Calu3 (cell line): ENCODE measurements at regions not wholly inside any gene's neighbourhood (a gene's known extent, or its start where the extent isn't known, plus 50 kb on each side); places are given as distances from the start of the nearest gene placed in this dataset.

Source experiments
- BruUV-seq: library from RNA; stranded (reverse); fragments of 400-500 nt; replicated peaks from 2 replicates; lab custom pipeline; 2021; lab: Mats Ljungman, UMichigan
- CTCF ChIA-PET: fragments of 300-600 bp; sonication (Branson Sonifier 250); formaldehyde crosslinking; loops from one replicate; lab custom pipeline; 2022; ENCODE audit warnings: antibody characterized with exemption; lab: Charles Lee
- DNase-seq: peaks from one replicate; pipeline ENCODE4 v3.0.0; 2022
- H3K27ac Mint-ChIP-seq: one replicate; pipeline ENCODE4 v1.8.0; 2022; ENCODE audit warnings: mixed read lengths; ENCODE audit not compliant: unreplicated experiment
- H3K27me3 Mint-ChIP-seq: one replicate; pipeline ENCODE4 v1.8.0; 2022; ENCODE audit warnings: mixed read lengths; ENCODE audit not compliant: unreplicated experiment
- H3K36me3 Mint-ChIP-seq: one replicate; pipeline ENCODE4 v1.8.0; 2022; ENCODE audit warnings: mild to moderate bottlenecking, moderate library complexity, mixed read lengths; ENCODE audit not compliant: insufficient read depth, unreplicated experiment
- H3K4me1 Mint-ChIP-seq: one replicate; pipeline ENCODE4 v1.8.0; 2022; ENCODE audit warnings: mild to moderate bottlenecking, low read depth, mixed read lengths; ENCODE audit not compliant: unreplicated experiment
- H3K4me3 Mint-ChIP-seq: one replicate; pipeline ENCODE4 v1.8.0; 2022; ENCODE audit warnings: mild to moderate bottlenecking, low read depth, moderate library complexity, mixed read lengths; ENCODE audit not compliant: unreplicated experiment
- H3K9me3 Mint-ChIP-seq: one replicate; pipeline ENCODE4 v1.8.0; 2022; ENCODE audit warnings: low read depth, mixed read lengths; ENCODE audit not compliant: unreplicated experiment
- intact Hi-C: fragments of 100-400 bp; cut with micrococcal nuclease; formaldehyde crosslinking; loops from one replicate; pipeline ENCODE4 v1.10.0; 2022; ENCODE audit not compliant: unreplicated experiment
- TF ChIP-seq, protein P1 (sequence below): fragments of 200-600 bp; IDR thresholded peaks from one replicate; pipeline ENCODE4 v1.8.0; 2022; ENCODE audit warnings: antibody characterized with exemption; ENCODE audit not compliant: unreplicated experiment

GRCh38 chr4:66633477-66633876 is 911.8 kb downstream of the CENPC start:
- intact Hi-C loops, result no loop called here
- TF ChIP-seq, protein P1, sequence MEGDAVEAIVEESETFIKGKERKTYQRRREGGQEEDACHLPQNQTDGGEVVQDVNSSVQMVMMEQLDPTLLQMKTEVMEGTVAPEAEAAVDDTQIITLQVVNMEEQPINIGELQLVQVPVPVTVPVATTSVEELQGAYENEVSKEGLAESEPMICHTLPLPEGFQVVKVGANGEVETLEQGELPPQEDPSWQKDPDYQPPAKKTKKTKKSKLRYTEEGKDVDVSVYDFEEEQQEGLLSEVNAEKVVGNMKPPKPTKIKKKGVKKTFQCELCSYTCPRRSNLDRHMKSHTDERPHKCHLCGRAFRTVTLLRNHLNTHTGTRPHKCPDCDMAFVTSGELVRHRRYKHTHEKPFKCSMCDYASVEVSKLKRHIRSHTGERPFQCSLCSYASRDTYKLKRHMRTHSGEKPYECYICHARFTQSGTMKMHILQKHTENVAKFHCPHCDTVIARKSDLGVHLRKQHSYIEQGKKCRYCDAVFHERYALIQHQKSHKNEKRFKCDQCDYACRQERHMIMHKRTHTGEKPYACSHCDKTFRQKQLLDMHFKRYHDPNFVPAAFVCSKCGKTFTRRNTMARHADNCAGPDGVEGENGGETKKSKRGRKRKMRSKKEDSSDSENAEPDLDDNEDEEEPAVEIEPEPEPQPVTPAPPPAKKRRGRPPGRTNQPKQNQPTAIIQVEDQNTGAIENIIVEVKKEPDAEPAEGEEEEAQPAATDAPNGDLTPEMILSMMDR, result no peak
- Mint-ChIP-seq H3K9me3 (no peaks in the 10 kb centered on the region), H3K27ac (no peak overlapping the region), H3K4me1 (no peaks in the 10 kb centered on the region), H3K27me3 (no peaks in the 10 kb centered on the region), H3K36me3 (no peaks in the 10 kb centered on the region), H3K4me3 (no peak overlapping the region)
- no peak for DNase-seq
- BruUV-seq, result no TSS peak
- CTCF ChIA-PET, result no interaction called here

DNA sequence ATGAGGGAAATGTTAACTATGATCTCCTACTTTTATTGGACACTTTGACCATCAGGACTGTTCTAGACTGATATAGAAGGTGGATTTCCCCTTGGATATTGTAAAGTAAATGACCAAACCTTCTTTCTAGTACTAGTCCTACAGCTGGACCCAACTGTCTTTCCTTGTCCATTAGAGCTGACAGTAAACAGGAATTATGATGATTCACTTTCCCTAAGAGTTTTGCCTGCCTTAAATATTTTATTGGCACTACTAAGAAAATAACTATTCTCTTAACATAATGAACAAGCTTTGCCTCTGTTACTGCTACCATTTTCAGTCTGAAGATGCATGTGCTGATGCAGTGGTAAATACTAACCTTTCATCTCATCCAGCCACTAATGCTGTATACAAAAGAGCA is 915.4 kb downstream of the CENPC start:
- no peaks in the 10 kb centered on the region for H3K4me1 Mint-ChIP-seq
- no peak overlapping the region for H3K27ac Mint-ChIP-seq
- BruUV-seq, result no TSS peak
- DNase-seq, result no peak
- no peaks in the 10 kb centered on the region for H3K27me3 Mint-ChIP-seq
- H3K9me3 Mint-ChIP-seq, result peaks cover 3% of the 10 kb centered on the region
- CTCF ChIA-PET, result no interaction called here
- H3K36me3 Mint-ChIP-seq, result no peaks in the 10 kb centered on the region
- TF ChIP-seq, protein P1, result no peak
- H3K4me3 Mint-ChIP-seq, result no peak overlapping the region
- intact Hi-C loops, result no loop called here

DNA sequence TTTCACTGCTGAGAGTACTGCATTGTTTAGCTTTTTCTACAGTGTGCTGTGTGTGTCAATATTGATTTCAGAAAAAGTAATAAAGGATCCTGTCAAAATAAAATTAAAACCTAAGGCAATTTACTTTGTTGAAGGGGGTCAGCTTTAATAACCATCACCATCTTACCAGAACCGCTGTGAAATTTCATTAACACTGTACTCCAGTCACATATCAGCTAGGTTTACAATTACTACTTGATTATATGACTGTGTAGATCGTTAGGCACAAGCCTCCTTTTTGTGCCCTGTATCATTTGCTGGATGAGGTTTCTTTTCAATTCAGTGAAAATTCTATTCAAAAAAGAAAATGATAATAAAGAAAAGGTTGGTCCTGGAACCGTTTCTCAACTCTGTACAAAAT is 917.2 kb downstream of the CENPC start:
- CTCF ChIA-PET, result no interaction called here
- no peak for DNase-seq
- Mint-ChIP-seq H3K4me3 (no peak overlapping the region), H3K4me1 (no peaks in the 10 kb centered on the region), H3K27ac (no peak overlapping the region), H3K9me3 (peaks cover 3% of the 10 kb centered on the region), H3K27me3 (no peaks in the 10 kb centered on the region), H3K36me3 (no peaks in the 10 kb centered on the region)
- TF ChIP-seq, protein P1, result no peak
- BruUV-seq, result no TSS peak
- intact Hi-C loops, result no loop called here

GRCh38 chr4:66625480-66625879 is 919.8 kb downstream of the CENPC start:
- Mint-ChIP-seq H3K4me1 (no peaks in the 10 kb centered on the region), H3K27me3 (no peaks in the 10 kb centered on the region), H3K27ac (no peak overlapping the region), H3K9me3 (peaks cover 7% of the 10 kb centered on the region), H3K36me3 (no peaks in the 10 kb centered on the region), H3K4me3 (no peak overlapping the region)
- TF ChIP-seq, protein P1, result no peak
- no peak for DNase-seq
- intact Hi-C loops, result no loop called here
- CTCF ChIA-PET, result no interaction called here
- BruUV-seq, result no TSS peak
